ENCODE measurements at regions not wholly inside any gene's neighbourhood (a gene's known extent, or its start where the extent isn't known, plus 50 kb on each side); places are given as distances from the start of the nearest gene placed in this dataset.

- TF ChIP-seq CTCF (IDR thresholded peaks at IDR 0.05; ENCODE audit: insufficient read depth, low read length, poor library complexity, severe bottlenecking) (no peak), EZH2phosphoT487 (conservative IDR thresholded peaks at IDR 0.05; ENCODE audit: low read length) (no peak)
These were observed 214.7 kb upstream of the PLPPR1 start for GRCh38 chr9:100813871-100814270.

Measured in SU-DHL-6 (cell line).